GM23248 (cell line): ENCODE measurements at regions not wholly inside any gene's neighbourhood (a gene's known extent, or its start where the extent isn't known, plus 50 kb on each side); places are given as distances from the start of the nearest gene placed in this dataset.

Experiments
- DNase-seq: peaks from one replicate; pipeline ENCODE4 v3.0.0-alpha.2; 2015
- H2AFZ ChIP-seq: fragments of 200-600 bp; sonication (generic); 2 replicates; pipeline ENCODE4 v1.6.1; 2016; ENCODE audit warnings: antibody characterized with exemption
- H3F3A ChIP-seq: fragments of 200-600 bp; sonication (generic); 2 replicates; pipeline ENCODE4 v1.6.1; 2016; ENCODE audit warnings: mild to moderate bottlenecking, antibody characterized with exemption, mixed run types; ENCODE audit not compliant: insufficient read depth
- H3K27ac ChIP-seq: fragments of 200-600 bp; sonication (generic); 2 replicates; pipeline ENCODE4 v1.5.1; 2016; ENCODE audit warnings: mild to moderate bottlenecking
- H3K27me3 ChIP-seq: fragments of 200-600 bp; sonication (generic); replicated peaks from 2 replicates; pipeline ENCODE4 v1.6.1; 2016; ENCODE audit warnings: mild to moderate bottlenecking; ENCODE audit not compliant: insufficient read depth
- H3K36me3 ChIP-seq: fragments of 200-600 bp; sonication (generic); 2 replicates; pipeline ENCODE4 v1.6.1; 2016; ENCODE audit warnings: low read depth, mild to moderate bottlenecking
- H3K4me1 ChIP-seq: fragments of 200-600 bp; sonication (generic); 2 replicates; pipeline ENCODE4 v1.6.1; 2016; ENCODE audit warnings: mild to moderate bottlenecking; ENCODE audit not compliant: insufficient read depth
- H3K4me2 ChIP-seq: fragments of 200-600 bp; sonication (generic); one replicate; pipeline ENCODE4 v1.6.1; 2016; ENCODE audit warnings: mild to moderate bottlenecking; ENCODE audit not compliant: unreplicated experiment
- H3K4me3 ChIP-seq: fragments of 200-600 bp; sonication (generic); 2 replicates; pipeline ENCODE4 v1.5.1; 2016; ENCODE audit warnings: mild to moderate bottlenecking
- H3K79me2 ChIP-seq: fragments of 200-600 bp; sonication (generic); 2 replicates; pipeline ENCODE4 v1.6.1; 2016; ENCODE audit warnings: mild to moderate bottlenecking; ENCODE audit not compliant: insufficient read depth
- H3K9ac ChIP-seq: fragments of 200-600 bp; sonication (generic); 2 replicates; pipeline ENCODE4 v1.6.1; 2016; ENCODE audit warnings: mild to moderate bottlenecking
- H3K9me2 ChIP-seq: fragments of 200-600 bp; sonication (generic); 2 replicates; pipeline ENCODE4 v1.6.1; 2016; ENCODE audit warnings: mixed run types, mild to moderate bottlenecking, moderate library complexity; ENCODE audit not compliant: insufficient read depth
- H3K9me3 ChIP-seq: fragments of 200-600 bp; sonication (generic); one replicate; pipeline ENCODE4 v1.6.1; 2017; ENCODE audit warnings: low read depth
- H4K20me1 ChIP-seq: fragments of 200-600 bp; sonication (generic); 2 replicates; pipeline ENCODE4 v1.6.0; 2016; ENCODE audit not compliant: insufficient read depth
- EZH2 ChIP-seq: fragments of 200-600 bp; sonication (generic); IDR thresholded peaks from 2 replicates; pipeline ENCODE4 v1.6.1; 2018; ENCODE audit warnings: antibody characterized with exemption, mild to moderate bottlenecking; ENCODE audit not compliant: insufficient read depth, poor library complexity, severe bottlenecking
- EZH2phosphoT487 ChIP-seq: fragments of 200-600 bp; sonication (generic); IDR thresholded peaks from 2 replicates; pipeline ENCODE4 v1.6.1; 2018; ENCODE audit warnings: antibody characterized with exemption, moderate library complexity, mild to moderate bottlenecking, low read depth; ENCODE audit not compliant: insufficient read depth
- WGBS, 2 experiments: methylation state at CpG; one replicate each; pipeline ENCODE4 v1.1.6; 2015 to 2017; ENCODE audit warnings: low lambda C conversion rate in 2 of 2, low coverage in 1 of 2; ENCODE audit errors: missing lambda C conversion rate in 2 of 2; 5-methylcytosine and 5-hydroxymethylcytosine counted together
- in situ Hi-C: fragments of 300-500 bp; cut with MboI; formaldehyde crosslinking; loops from 2 replicates; pipeline ENCODE4 v1.15.0; 2020

- no peak for DNase-seq
- Histone ChIP-seq H3F3A (no peaks in the 10 kb centered on the region), H3K9me2 (no peaks in the 10 kb centered on the region), H3K36me3 (no peaks in the 10 kb centered on the region), H3K9ac (no peak overlapping the region), H3K4me3 (no peak overlapping the region), H3K27me3 (no peaks in the 10 kb centered on the region), H3K9me3 (no peaks in the 10 kb centered on the region), H3K79me2 (no peaks in the 10 kb centered on the region), H3K4me2 (no peak overlapping the region), H2AFZ (no peak overlapping the region), H4K20me1 (no peaks in the 10 kb centered on the region), H3K4me1 (no peaks in the 10 kb centered on the region), H3K27ac (no peak overlapping the region)
- in situ Hi-C loops: no loop called here
- 55 to 58% methylated on average over 2 of the region's 2 CpGs for WGBS, 2 experiments
- TF ChIP-seq EZH2: no peak
- no peak for TF ChIP-seq EZH2phosphoT487
Measured at GRCh38 chrX:10707773-10708172, 87.4 kb upstream of the MID1 start.

GRCh38 chrX:10709276-10709675 is 88.9 kb upstream of the MID1 start:
- Histone ChIP-seq H3F3A (no peaks in the 10 kb centered on the region), H3K9me3 (no peaks in the 10 kb centered on the region), H3K4me1 (no peaks in the 10 kb centered on the region), H3K36me3 (no peaks in the 10 kb centered on the region), H3K79me2 (no peaks in the 10 kb centered on the region), H3K4me2 (no peak overlapping the region), H3K9ac (no peak overlapping the region), H4K20me1 (no peaks in the 10 kb centered on the region), H3K4me3 (no peak overlapping the region), H3K27me3 (no peaks in the 10 kb centered on the region), H2AFZ (no peak overlapping the region), H3K9me2 (no peaks in the 10 kb centered on the region), H3K27ac (no peak overlapping the region)
- TF ChIP-seq EZH2phosphoT487 (no peak), EZH2 (no peak)
- no peak for DNase-seq
- in situ Hi-C loops: no loop called here
- 27 to 36% methylated on average over 4 of the region's 4 CpGs for WGBS, 2 experiments

- Histone ChIP-seq H3K9ac (no peak overlapping the region), H4K20me1 (no peaks in the 10 kb centered on the region), H3K9me3 (no peaks in the 10 kb centered on the region), H2AFZ (no peak overlapping the region), H3K27ac (no peak overlapping the region), H3K27me3 (no peaks in the 10 kb centered on the region), H3K9me2 (no peaks in the 10 kb centered on the region), H3F3A (no peaks in the 10 kb centered on the region), H3K4me1 (no peaks in the 10 kb centered on the region), H3K36me3 (no peaks in the 10 kb centered on the region), H3K4me2 (no peak overlapping the region), H3K4me3 (no peak overlapping the region), H3K79me2 (no peaks in the 10 kb centered on the region)
- DNase-seq: no peak
- in situ Hi-C loops: no loop called here
- no peak for TF ChIP-seq EZH2phosphoT487
- TF ChIP-seq EZH2: no peak
- 18 to 24% methylated on average over 5 of the region's 5 CpGs for WGBS, 2 experiments
Measured at GRCh38 chrX:10714531-10714930, 94.1 kb upstream of the MID1 start.

GRCh38 chrX:10722851-10723250 is 102.5 kb upstream of the MID1 start:
- WGBS, 2 experiments: 11 to 13% methylated on average over 4 of the region's 4 CpGs
- Histone ChIP-seq H3K9me3 (no peaks in the 10 kb centered on the region), H3F3A (no peaks in the 10 kb centered on the region), H3K4me1 (peaks cover 10% of the 10 kb centered on the region), H3K27ac (no peak overlapping the region), H3K4me3 (0 out of 2 replicates have a peak overlapping the region, but pooled peaks have one; percentile 7), H3K79me2 (no peaks in the 10 kb centered on the region), H4K20me1 (no peaks in the 10 kb centered on the region), H2AFZ (peak overlapping the region; percentile 58), H3K4me2 (peak overlapping the region; percentile 28), H3K27me3 (no peaks in the 10 kb centered on the region), H3K9me2 (no peaks in the 10 kb centered on the region), H3K36me3 (no peaks in the 10 kb centered on the region), H3K9ac (no peak overlapping the region)
- DNase-seq: peak; percentile 55
- no peak for TF ChIP-seq EZH2
- TF ChIP-seq EZH2phosphoT487: no peak
- in situ Hi-C loops: no loop called here

GRCh38 chrX:10725071-10725470 is 104.7 kb upstream of the MID1 start:
- H3K27ac ChIP-seq: no peak overlapping the region
- 92 to 97% methylated on average over 3 of the region's 3 CpGs for WGBS, 2 experiments
- no peaks in the 10 kb centered on the region for H4K20me1 ChIP-seq
- H3K9me2 ChIP-seq: no peaks in the 10 kb centered on the region
- no peaks in the 10 kb centered on the region for H3K9me3 ChIP-seq
- H3K4me2 ChIP-seq: no peak overlapping the region
- no peak for DNase-seq
- no peak overlapping the region for H2AFZ ChIP-seq
- TF ChIP-seq EZH2: no peak
- no peak for TF ChIP-seq EZH2phosphoT487
- no peaks in the 10 kb centered on the region for H3K79me2 ChIP-seq
- no peak overlapping the region for H3K4me3 ChIP-seq
- H3K9ac ChIP-seq: no peak overlapping the region
- in situ Hi-C loops: loop anchor here (25.0 kb wide), 2 partner anchors 362 to 538 kb away; no protein-coding TSS in a partner anchor
- no peaks in the 10 kb centered on the region for H3F3A ChIP-seq
- no peaks in the 10 kb centered on the region for H3K36me3 ChIP-seq
- peaks cover 10% of the 10 kb centered on the region for H3K4me1 ChIP-seq
- no peaks in the 10 kb centered on the region for H3K27me3 ChIP-seq
